Smooth muscle cell (in vitro differentiated cells): ENCODE measurements at regions not wholly inside any gene's neighbourhood (a gene's known extent, or its start where the extent isn't known, plus 50 kb on each side); places are given as distances from the start of the nearest gene placed in this dataset.
A peak's percentile ranks its signal among the peaks of the same experiment; 100 is the strongest.

ENCODE experiments used
- DNase-seq: peaks from one replicate; lab custom pipeline; 2025; ENCODE audit not compliant: unreplicated experiment; lab: John Stamatoyannopoulos, UW
- H2AFZ ChIP-seq: fragments of 200-600 bp; sonication (generic); 2 replicates; pipeline ENCODE4 v1.6.0; 2016; ENCODE audit warnings: antibody characterized with exemption, low read depth, mild to moderate bottlenecking
- H3F3A ChIP-seq: fragments of 200-600 bp; sonication (generic); 2 replicates; pipeline ENCODE4 v1.6.0; 2017; ENCODE audit warnings: antibody characterized with exemption, low read depth
- H3K27ac ChIP-seq: fragments of 200-600 bp; sonication (generic); 2 replicates; pipeline ENCODE4 v1.5.1; 2016; ENCODE audit warnings: low read depth, mild to moderate bottlenecking
- H3K27me3 ChIP-seq: fragments of 200-600 bp; sonication (generic); 2 replicates; pipeline ENCODE4 v1.6.1; 2016; ENCODE audit warnings: low read depth, mild to moderate bottlenecking
- H3K36me3 ChIP-seq: fragments of 200-600 bp; sonication (generic); 2 replicates; pipeline ENCODE4 v1.5.1; 2016; ENCODE audit warnings: low read depth
- H3K4me1 ChIP-seq: fragments of 200-600 bp; sonication (generic); 2 replicates; pipeline ENCODE4 v1.5.1; 2016; ENCODE audit warnings: low read depth
- H3K4me2 ChIP-seq: fragments of 200-600 bp; sonication (generic); 2 replicates; pipeline ENCODE4 v1.6.0; 2016; ENCODE audit warnings: mild to moderate bottlenecking
- H3K4me3 ChIP-seq: fragments of 200-600 bp; sonication (generic); 2 replicates; pipeline ENCODE4 v1.5.1; 2016; ENCODE audit warnings: mild to moderate bottlenecking
- H3K79me2 ChIP-seq: fragments of 200-600 bp; sonication (generic); 2 replicates; pipeline ENCODE4 v1.6.0; 2016; ENCODE audit warnings: low read depth, mild to moderate bottlenecking
- H3K9ac ChIP-seq: fragments of 200-600 bp; sonication (generic); 2 replicates; pipeline ENCODE4 v1.6.0; 2016; ENCODE audit warnings: low read depth
- H3K9me3 ChIP-seq: fragments of 200-600 bp; sonication (generic); replicated peaks from 2 replicates; pipeline ENCODE4 v1.5.1; 2016; ENCODE audit warnings: low read depth
- H4K20me1 ChIP-seq: fragments of 200-600 bp; sonication (generic); 2 replicates; pipeline ENCODE4 v1.6.0; 2016; ENCODE audit warnings: low read depth
- CTCF ChIP-seq: fragments of 200-600 bp; sonication (generic); IDR thresholded peaks from 2 replicates; pipeline ENCODE4 v1.5.1; 2017; ENCODE audit warnings: borderline replicate concordance, mild to moderate bottlenecking, antibody characterized with exemption; ENCODE audit not compliant: insufficient read depth, poor library complexity, severe bottlenecking
- WGBS: methylation state at CpG from one replicate; pipeline ENCODE4 v1.1.7; 2016; ENCODE audit warnings: low lambda C conversion rate; 5-methylcytosine and 5-hydroxymethylcytosine counted together

GRCh38 chr20:11218173-11218680 is 544.4 kb upstream of the JAG1 start:
- Histone ChIP-seq H3K4me1 (peaks cover 11% of the 10 kb centered on the region), H3K79me2 (no peaks in the 10 kb centered on the region)

GRCh38 chr20:11219192-11219591 is 545.4 kb upstream of the JAG1 start:
- H3K9ac ChIP-seq: no peak overlapping the region
- no peak overlapping the region for H3K4me3 ChIP-seq
- H3K9me3 ChIP-seq: no peaks in the 10 kb centered on the region
- H3K27ac ChIP-seq: no peak overlapping the region
- no peaks in the 10 kb centered on the region for H4K20me1 ChIP-seq
- no peak overlapping the region for H2AFZ ChIP-seq
- no peak for TF ChIP-seq CTCF
- H3K4me1 ChIP-seq: peaks cover 11% of the 10 kb centered on the region
- no peaks in the 10 kb centered on the region for H3K36me3 ChIP-seq
- DNase-seq: no peak
- no peak overlapping the region for H3K4me2 ChIP-seq
- H3K27me3 ChIP-seq: no peaks in the 10 kb centered on the region
- peaks cover 7% of the 10 kb centered on the region for H3F3A ChIP-seq
- 100% methylated on average over 3 of the region's 3 CpGs for WGBS
- H3K79me2 ChIP-seq: no peaks in the 10 kb centered on the region

More at GRCh38 chr20:11218173-11218680, 544.4 kb upstream of the JAG1 start:
- no peak for DNase-seq
- Histone ChIP-seq H3K27me3 (no peaks in the 10 kb centered on the region), H3K4me3 (no peak overlapping the region), H3F3A (peaks cover 7% of the 10 kb centered on the region), H4K20me1 (no peaks in the 10 kb centered on the region), H3K27ac (peak overlapping the region; percentile 68), H3K4me2 (peak overlapping the region; percentile 50), H3K9me3 (no peaks in the 10 kb centered on the region), H3K36me3 (no peaks in the 10 kb centered on the region), H3K9ac (no peak overlapping the region), H2AFZ (no peak overlapping the region)
- 55% methylated on average over 2 of the region's 2 CpGs for WGBS
- no peak for TF ChIP-seq CTCF

GRCh38 chr20:11221046-11221445 is 547.2 kb upstream of the JAG1 start:
- 86% methylated on average over 2 of the region's 2 CpGs for WGBS
- no peak for DNase-seq
- no peak overlapping the region for H3K4me3 ChIP-seq
- no peaks in the 10 kb centered on the region for H3K27me3 ChIP-seq
- no peak overlapping the region for H3K27ac ChIP-seq
- H4K20me1 ChIP-seq: no peaks in the 10 kb centered on the region
- H3K9ac ChIP-seq: no peak overlapping the region
- H2AFZ ChIP-seq: no peak overlapping the region
- no peak overlapping the region for H3K4me2 ChIP-seq
- peaks cover 11% of the 10 kb centered on the region for H3K4me1 ChIP-seq
- peaks cover 7% of the 10 kb centered on the region for H3F3A ChIP-seq
- H3K79me2 ChIP-seq: no peaks in the 10 kb centered on the region
- H3K9me3 ChIP-seq: no peaks in the 10 kb centered on the region
- no peaks in the 10 kb centered on the region for H3K36me3 ChIP-seq
- no peak for TF ChIP-seq CTCF

- Histone ChIP-seq H3F3A (no peaks in the 10 kb centered on the region), H3K27me3 (no peaks in the 10 kb centered on the region), H3K4me1 (peaks cover 2% of the 10 kb centered on the region), H4K20me1 (no peaks in the 10 kb centered on the region), H3K79me2 (no peaks in the 10 kb centered on the region), H3K4me3 (no peak overlapping the region), H3K36me3 (no peaks in the 10 kb centered on the region), H2AFZ (no peak overlapping the region), H3K9ac (no peak overlapping the region), H3K4me2 (no peak overlapping the region), H3K9me3 (no peaks in the 10 kb centered on the region), H3K27ac (no peak overlapping the region)
- DNase-seq: no peak
- 88% methylated on average over 1 of the region's 1 CpG for WGBS
- no peak for TF ChIP-seq CTCF
Measured at GRCh38 chr20:11222243-11222642, 548.4 kb upstream of the JAG1 start.
